ENCODE measurements at regions not wholly inside any gene's neighbourhood (a gene's known extent, or its start where the extent isn't known, plus 50 kb on each side); places are given as distances from the start of the nearest gene placed in this dataset.

- peak; percentile 51 for DNase-seq (ENCODE audit: low read depth)
- TF ChIP-seq CTCF (IDR thresholded peaks at IDR 0.05; ENCODE audit: insufficient read depth, low read length), result no peak
- no peak overlapping the region for H3K4me3 ChIP-seq (ENCODE audit: low read depth, low read length)
Observed at GRCh38 chr20:46823271-46823751, 71.3 kb upstream of the EYA2 start.

- H3K4me3 ChIP-seq (ENCODE audit: low read depth, low read length), result no peak overlapping the region
Observed at GRCh38 chr20:46823753-46824152, 70.9 kb upstream of the EYA2 start.

GRCh38 chr20:46826343-46826984 lies 68.2 kb upstream of the EYA2 start:
- DNase-seq (ENCODE audit: low read depth), result peak; percentile 34
- H3K4me3 ChIP-seq (ENCODE audit: low read depth, low read length), result no peak overlapping the region
- TF ChIP-seq CTCF (IDR thresholded peaks at IDR 0.05; ENCODE audit: insufficient read depth, low read length), result no peak

More at GRCh38 chr20:46823753-46824152, 70.9 kb upstream of the EYA2 start:
- no peak for DNase-seq (ENCODE audit: low read depth)
- no peak for TF ChIP-seq CTCF (IDR thresholded peaks at IDR 0.05; ENCODE audit: insufficient read depth, low read length)

GRCh38 chr20:46827718-46828458 lies 66.8 kb upstream of the EYA2 start:
- no peak for TF ChIP-seq CTCF (IDR thresholded peaks at IDR 0.05; ENCODE audit: insufficient read depth, low read length)
- DNase-seq (ENCODE audit: low read depth), result no peak

GRCh38 chr20:46828471-46828870 lies 66.2 kb upstream of the EYA2 start:
- no peak overlapping the region for H3K4me3 ChIP-seq (ENCODE audit: low read depth, low read length)
- DNase-seq (ENCODE audit: low read depth), result peak; percentile 67
- TF ChIP-seq CTCF (IDR thresholded peaks at IDR 0.05; ENCODE audit: insufficient read depth, low read length), result no peak

More at GRCh38 chr20:46827718-46828458, 66.8 kb upstream of the EYA2 start:
- no peak overlapping the region for H3K4me3 ChIP-seq (ENCODE audit: low read depth, low read length)

- DNase-seq (ENCODE audit: low read depth), result no peak
- TF ChIP-seq CTCF (IDR thresholded peaks at IDR 0.05; ENCODE audit: insufficient read depth, low read length), result no peak
- H3K4me3 ChIP-seq (ENCODE audit: low read depth, low read length), result no peak overlapping the region
Observed at GRCh38 chr20:46830886-46831632, 63.6 kb upstream of the EYA2 start.
